ENCODE measurements at regions not wholly inside any gene's neighbourhood (a gene's known extent, or its start where the extent isn't known, plus 50 kb on each side); places are given as distances from the start of the nearest gene placed in this dataset.
A peak's percentile ranks its signal among the peaks of the same experiment; 100 is the strongest.
"Not testable (repeated sequence)": the region's sequence is repeated elsewhere in the genome, so short reads cannot be mapped to it uniquely, and the experiment has no call there.

DNA sequence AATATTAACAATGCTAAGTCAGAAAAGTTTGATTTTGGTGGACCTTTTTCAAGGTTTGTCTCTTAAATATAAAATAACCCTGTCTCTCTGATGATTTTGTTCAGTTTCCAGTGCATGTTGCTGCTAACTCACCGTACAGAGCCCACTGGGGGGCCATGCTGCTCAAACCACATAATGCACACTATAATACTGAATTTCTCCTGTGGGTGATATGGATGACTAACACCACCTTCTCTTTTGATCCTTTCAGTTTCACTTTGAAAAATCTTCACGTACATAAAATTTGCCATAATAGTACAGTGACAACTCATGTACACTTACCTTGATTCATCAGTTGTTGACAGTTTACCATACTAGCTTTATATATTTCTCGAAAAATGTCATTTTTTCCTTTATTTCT, 506.6 kb upstream of the MAN1A1 start:
- peak; percentile 30 for DNase-seq

- DNase-seq, result no peak
Measured at GRCh38 chr6:119848696-119849095, 499.1 kb upstream of the MAN1A1 start.

- DNase-seq, result no peak
Measured at GRCh38 chr6:119845161-119845560, 495.6 kb upstream of the MAN1A1 start.

DNA sequence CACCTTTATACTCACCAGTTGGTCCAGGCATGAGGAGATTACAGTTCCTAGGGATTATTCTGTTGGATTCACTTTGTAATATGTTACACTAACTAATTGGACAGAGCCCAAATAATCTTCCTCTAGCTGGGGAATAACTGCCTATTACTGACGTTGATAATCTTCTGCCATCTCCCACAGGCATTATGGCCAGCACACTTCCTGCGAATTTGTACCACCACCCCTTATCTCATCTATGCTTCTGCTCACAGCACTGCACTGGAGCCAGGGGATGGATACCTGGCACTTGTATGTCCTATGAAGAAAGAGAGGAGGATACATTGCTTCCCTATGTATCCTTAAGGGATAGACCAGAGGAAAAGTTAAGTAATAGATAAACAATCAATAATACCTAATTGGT, 494.8 kb upstream of the MAN1A1 start:
- DNase-seq, result no peak

DNA sequence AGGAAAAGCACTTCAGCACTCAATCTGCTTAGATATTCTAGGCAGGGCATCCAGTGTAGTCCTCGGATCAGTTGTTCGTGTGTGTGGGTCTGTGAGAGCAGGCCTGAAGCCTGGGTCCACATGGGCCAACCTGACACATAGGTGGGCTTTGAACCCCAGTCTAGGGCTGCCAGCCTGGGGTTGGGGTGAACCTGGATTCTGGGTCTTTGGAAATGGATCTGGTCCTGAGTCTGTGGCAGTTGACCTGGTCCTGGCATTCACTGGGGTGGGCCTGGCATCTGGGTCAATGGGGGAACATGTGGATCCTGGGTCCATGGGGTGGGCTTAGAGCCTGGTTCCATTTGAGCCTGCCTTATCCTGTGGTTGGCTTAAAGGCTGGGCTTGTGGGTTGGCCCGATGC, 492.6 kb upstream of the MAN1A1 start:
- DNase-seq, result no peak

GRCh38 chr6:119838043-119838442, 488.5 kb upstream of the MAN1A1 start:
- no peak for DNase-seq

- DNase-seq, result no peak
Measured at GRCh38 chr6:119834418-119834817, 484.9 kb upstream of the MAN1A1 start.

DNA sequence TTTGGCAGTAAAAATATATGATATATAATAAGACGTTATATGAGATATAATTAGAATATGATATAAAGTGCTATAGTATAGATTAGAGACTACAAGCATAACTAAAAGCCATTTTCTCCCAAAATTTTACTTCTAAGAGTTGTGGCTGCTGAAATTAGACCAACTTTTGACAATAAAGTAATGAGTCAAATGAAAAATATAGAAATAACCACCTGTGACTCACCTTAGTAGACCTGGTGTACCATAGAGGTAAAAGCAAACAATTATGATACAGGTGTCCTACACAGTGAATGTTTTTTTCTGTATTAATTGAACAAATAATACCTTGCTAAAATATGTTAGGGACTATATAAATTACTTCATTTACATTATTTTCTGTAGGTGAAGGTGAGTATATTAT, 482.9 kb upstream of the MAN1A1 start:
- no peak for DNase-seq

DNA sequence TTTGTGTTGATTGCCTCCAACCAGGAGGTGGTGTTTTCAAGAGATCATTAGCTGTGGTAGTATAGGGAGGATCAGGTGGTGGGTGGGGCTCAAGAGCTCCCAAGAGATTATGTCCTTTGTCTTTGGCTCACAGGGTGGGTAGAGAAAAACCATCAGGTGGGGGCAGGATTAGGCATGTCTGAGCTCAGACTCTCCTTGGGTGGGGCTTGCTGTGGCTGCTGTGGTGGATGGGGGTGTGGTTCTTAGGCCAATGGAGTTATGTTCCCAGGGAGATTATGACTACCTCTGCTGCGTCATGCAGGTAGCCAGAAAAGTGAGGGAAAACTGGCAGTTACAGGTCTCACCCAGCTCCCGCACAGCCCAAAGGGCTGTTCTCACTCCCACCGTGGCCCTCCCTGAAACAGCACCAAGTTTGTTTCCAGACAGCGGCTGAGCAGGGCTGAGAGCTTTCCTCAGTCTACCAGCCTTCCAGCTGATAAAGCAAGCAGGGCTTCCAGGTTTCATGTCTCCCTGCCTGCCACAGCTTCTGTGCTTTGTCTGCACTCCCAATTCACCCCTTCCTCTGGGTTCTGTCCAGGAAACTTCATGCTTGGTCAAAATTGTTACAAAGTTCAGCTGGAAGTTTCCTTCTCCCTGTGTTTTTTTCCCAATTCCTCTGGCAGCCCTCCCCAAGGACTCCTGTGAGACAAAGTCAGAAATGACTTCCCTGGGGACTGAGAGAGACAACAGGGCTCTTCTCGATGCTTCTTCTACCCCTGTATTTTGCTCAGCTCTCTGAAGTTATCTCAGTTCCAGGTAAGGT, 481.1 kb upstream of the MAN1A1 start:
- no peak for DNase-seq

- no peak for DNase-seq
Measured at GRCh38 chr6:119830069-119830468, 480.5 kb upstream of the MAN1A1 start.

- DNase-seq, result not testable (repeated sequence)
Measured at GRCh38 chr6:119829499-119829898, 479.9 kb upstream of the MAN1A1 start.

DNA sequence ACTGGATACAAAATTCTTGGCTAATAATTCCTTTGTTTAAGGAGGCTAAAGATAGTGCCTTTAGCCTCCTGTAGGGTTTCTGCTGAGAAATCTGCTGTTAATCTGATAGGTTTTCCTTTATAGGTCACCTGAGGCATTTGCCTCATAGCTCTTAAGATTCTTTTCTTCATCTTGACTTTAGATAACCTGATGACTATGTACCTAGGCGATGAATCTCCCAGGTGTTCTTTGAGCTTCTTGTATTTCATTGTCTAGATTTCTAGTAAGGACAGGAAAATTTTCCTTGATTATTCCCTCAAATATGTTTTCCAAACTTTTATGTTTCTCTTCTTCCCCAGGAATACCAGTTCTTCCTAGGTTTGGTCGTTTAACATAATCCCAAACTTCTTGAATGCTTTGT, 479.4 kb upstream of the MAN1A1 start:
- DNase-seq, result no peak

DNA sequence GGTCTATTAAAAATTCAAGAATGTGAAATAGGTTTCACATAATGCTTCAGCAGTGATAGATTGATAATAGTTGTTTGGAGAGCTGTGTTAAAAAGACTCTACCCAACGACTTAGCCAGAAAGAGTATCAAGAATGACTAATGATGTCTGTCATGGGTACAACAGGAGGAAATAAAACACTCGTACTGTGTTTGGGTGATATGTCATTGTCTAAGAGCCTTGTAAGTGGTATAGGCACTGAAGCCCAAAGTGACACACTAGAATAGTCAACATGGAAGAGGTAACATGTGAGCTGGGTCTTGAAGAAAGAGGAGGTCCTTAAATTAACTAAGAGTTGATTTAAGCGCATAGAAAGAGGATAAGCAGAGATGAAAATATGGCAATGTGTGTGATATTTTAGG, 471.8 kb upstream of the MAN1A1 start:
- DNase-seq, result no peak

- no peak for DNase-seq
Measured at GRCh38 chr6:119818876-119819275, 469.3 kb upstream of the MAN1A1 start.

- DNase-seq, result no peak
Measured at GRCh38 chr6:119814609-119815400, 465.2 kb upstream of the MAN1A1 start.

DNA sequence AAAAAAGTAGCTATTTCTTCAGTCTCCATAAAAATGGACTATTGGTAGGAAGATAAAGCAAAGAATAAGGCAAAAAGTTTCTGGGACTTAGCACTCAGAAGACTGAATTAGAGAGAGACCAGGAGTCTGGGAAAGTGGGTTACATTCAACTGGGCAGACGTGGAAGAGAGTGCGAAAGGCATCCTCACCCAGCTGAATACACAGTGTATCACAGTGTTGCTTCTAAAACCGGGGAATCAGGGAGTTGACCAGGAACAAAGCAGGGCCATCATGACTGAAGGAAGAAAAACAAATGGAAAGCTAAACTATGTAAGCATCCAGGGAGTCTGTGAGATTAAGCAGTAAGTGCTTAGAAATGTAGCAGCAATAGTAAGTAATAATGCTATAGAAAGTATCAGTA, 452.9 kb upstream of the MAN1A1 start:
- no peak for DNase-seq

GRCh38 chr6:119801056-119801455, 451.5 kb upstream of the MAN1A1 start:
- DNase-seq, result no peak

- DNase-seq, result no peak
Measured at GRCh38 chr6:119800526-119800925, 451.0 kb upstream of the MAN1A1 start.

DNA sequence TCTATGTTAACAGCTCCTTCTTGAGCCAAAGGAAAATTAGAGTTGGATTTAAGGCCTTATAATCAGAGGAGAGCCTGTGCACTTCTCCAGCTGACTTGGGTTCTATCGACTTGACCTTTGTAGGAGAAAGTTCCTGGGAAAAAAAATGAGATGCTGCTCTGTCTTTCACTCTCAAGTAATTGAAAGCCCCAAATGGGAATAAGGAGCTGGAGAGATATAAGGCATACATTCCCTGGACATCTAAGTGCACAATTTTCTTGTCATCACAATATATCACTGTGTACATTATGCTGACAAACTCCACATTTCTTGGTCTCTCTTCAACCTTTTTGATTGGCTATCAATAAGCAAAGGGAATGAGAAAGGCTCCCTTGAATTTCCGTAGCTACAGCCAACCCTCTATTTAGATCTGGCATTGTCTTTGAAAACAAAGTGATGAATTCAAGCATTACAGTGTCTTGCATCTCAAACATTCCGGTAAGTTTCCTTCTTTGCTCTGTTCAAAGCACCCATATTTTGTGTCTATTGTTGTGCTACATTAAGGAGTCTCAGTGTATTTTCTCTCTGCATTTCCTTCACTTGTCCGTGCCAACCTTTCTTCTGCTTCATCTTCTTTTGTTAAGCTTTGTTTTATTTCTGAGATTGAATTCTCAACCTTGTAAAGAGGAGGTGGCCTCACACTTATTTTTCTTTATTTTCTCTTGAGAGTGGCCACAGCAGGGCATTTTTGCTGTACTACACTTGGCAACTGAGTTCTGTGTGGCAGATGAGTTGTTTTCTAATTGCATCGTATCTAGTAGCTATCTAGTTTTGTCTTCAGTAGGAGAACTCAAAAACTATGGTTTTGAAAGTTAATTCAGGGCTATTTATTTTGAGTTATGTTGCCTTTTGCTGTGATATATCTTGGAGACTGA, 450.3 kb upstream of the MAN1A1 start:
- DNase-seq, result no peak

DNA sequence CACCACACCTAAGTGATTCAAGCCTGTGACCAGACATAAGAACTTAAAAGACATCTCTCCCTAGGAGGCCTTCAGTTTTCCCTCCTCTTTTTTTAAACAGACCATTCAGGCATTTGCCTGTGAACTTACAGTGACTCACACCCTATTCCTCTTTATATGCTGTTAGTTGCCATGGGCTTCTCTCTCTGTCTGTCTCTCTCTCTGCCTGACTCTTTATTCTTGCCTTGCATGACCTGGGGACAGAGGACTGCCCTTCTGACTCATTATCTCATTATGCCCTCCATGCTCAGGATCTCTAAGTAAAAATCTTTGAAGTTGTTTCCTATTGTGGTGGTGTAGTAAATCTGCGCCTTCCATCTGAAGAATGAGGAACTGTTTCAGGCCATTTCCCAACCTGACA, 442.2 kb upstream of the MAN1A1 start:
- DNase-seq, result no peak

DNA sequence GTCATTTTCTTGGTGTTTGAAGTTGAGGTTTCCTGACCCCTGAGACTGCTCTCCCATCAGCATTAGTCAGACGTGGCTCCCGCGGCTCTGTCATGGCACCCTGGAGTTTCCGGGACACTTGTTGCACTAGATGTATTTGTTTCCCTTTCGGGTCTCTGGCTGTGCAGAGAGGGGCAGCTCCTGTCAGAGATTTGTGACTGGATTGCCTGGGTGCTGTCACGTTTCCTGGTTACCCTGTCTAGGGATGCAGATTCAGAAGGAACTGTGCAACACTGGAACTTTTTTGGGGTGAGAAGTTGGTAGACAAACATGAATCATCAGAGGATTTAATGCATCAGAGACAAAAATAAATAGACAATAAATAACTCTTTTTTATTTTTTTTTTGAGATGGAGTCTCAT, 431.8 kb upstream of the MAN1A1 start:
- DNase-seq, result no peak

GRCh38 chr6:119768201-119768600, 418.6 kb upstream of the MAN1A1 start:
- no peak for DNase-seq

DNA sequence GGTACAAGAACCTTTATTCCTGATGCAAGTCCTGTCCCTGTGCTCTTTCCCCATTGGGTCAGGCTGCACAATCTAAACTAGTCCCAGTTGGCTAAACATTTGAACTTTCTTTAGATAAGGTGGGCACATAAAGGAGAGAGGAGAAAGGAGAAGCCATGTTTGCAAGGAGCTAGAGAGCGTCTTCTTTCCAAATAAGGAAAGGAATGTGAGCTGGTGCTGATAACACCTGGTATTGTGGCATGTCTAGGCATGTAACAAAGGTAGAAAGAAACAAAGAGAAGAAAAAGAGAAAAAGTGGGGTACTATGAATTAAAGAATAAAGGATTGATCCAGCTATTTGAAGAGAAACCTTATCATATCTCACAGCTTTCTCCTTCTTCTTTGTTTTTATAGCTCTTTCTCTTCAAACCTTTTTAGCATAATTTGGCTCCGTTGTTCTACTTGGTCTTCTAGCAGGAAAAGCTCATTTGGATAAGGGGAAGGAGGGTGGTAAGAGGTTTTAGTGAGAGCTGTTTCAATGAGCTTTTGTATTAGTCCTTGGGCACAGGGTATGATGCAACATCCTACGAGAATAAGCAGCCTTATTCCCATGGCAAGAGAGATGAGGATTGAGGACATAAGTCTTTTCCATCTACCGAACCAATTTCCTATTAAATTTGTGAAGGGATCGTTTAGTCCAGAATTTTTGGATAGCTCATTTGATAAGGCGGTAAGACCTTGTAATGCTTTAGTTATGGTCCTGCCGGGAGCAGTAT, 415.5 kb upstream of the MAN1A1 start:
- DNase-seq, result no peak
